Gastroesophageal sphincter (tissue), 3 donors: ENCODE measurements at regions not wholly inside any gene's neighbourhood (a gene's known extent, or its start where the extent isn't known, plus 50 kb on each side); places are given as distances from the start of the nearest gene placed in this dataset.

ENCODE experiments used
- CTCF ChIP-seq, 4 experiments: fragments of 200-600 bp in 2 of 4; fragments of 450-650 bp in 2 of 4; sonication (generic) in 1 of 4; IDR thresholded peaks; one replicate each; pipeline ENCODE4 v1.5.1; 2017 to 2019; ENCODE audit warnings: antibody characterized with exemption in 4 of 4, mild to moderate bottlenecking in 2 of 4, moderate library complexity in 2 of 4
- EP300 ChIP-seq: sonication (generic); formaldehyde crosslinking; IDR thresholded peaks from one replicate; pipeline ENCODE4 v1.6.1; 2017; ENCODE audit warnings: antibody characterized with exemption, mild to moderate bottlenecking
- POLR2A ChIP-seq, 2 donors: fragments of 450-650 bp; IDR thresholded peaks; one replicate each; pipeline ENCODE4 v1.6.1; 2017; ENCODE audit warnings: antibody characterized with exemption in 2 of 2, mild to moderate bottlenecking in 2 of 2, moderate library complexity in 1 of 2
- POLR2AphosphoS5 ChIP-seq: sonication (generic); formaldehyde crosslinking; IDR thresholded peaks from one replicate; pipeline ENCODE4 v1.6.1; 2017; ENCODE audit warnings: antibody characterized with exemption

- no peak for TF ChIP-seq CTCF (IDR thresholded peaks at IDR 0.05)
- no peak for TF ChIP-seq POLR2A (IDR thresholded peaks at IDR 0.05)
- no peak for TF ChIP-seq POLR2AphosphoS5
- no peak for TF ChIP-seq EP300
Observed at GRCh38 chr4:114093221-114093715, 113.8 kb upstream of the ARSJ start.
